ENCODE measurements at regions not wholly inside any gene's neighbourhood (a gene's known extent, or its start where the extent isn't known, plus 50 kb on each side); places are given as distances from the start of the nearest gene placed in this dataset.

GRCh38 chr7:32253299-32253698 lies 183.1 kb upstream of the PDE1C start:
- no peaks in the 10 kb centered on the region for H3K9me3 ChIP-seq
- H3K4me1 ChIP-seq, result no peaks in the 10 kb centered on the region
- no peaks in the 10 kb centered on the region for H3K36me3 ChIP-seq
- H3K4me3 ChIP-seq, result no peak overlapping the region
- peaks cover 2% of the 10 kb centered on the region for H3K27me3 ChIP-seq
- H3K27ac ChIP-seq, result no peak overlapping the region
- TF ChIP-seq, protein P1, sequence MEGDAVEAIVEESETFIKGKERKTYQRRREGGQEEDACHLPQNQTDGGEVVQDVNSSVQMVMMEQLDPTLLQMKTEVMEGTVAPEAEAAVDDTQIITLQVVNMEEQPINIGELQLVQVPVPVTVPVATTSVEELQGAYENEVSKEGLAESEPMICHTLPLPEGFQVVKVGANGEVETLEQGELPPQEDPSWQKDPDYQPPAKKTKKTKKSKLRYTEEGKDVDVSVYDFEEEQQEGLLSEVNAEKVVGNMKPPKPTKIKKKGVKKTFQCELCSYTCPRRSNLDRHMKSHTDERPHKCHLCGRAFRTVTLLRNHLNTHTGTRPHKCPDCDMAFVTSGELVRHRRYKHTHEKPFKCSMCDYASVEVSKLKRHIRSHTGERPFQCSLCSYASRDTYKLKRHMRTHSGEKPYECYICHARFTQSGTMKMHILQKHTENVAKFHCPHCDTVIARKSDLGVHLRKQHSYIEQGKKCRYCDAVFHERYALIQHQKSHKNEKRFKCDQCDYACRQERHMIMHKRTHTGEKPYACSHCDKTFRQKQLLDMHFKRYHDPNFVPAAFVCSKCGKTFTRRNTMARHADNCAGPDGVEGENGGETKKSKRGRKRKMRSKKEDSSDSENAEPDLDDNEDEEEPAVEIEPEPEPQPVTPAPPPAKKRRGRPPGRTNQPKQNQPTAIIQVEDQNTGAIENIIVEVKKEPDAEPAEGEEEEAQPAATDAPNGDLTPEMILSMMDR (IDR thresholded peaks at IDR 0.05), result no peak
- WGBS, result 88% methylated on average over 3 of the region's 3 CpGs
- DNase-seq (ENCODE audit: low spot score in 2 of 2), result no peak

DNA sequence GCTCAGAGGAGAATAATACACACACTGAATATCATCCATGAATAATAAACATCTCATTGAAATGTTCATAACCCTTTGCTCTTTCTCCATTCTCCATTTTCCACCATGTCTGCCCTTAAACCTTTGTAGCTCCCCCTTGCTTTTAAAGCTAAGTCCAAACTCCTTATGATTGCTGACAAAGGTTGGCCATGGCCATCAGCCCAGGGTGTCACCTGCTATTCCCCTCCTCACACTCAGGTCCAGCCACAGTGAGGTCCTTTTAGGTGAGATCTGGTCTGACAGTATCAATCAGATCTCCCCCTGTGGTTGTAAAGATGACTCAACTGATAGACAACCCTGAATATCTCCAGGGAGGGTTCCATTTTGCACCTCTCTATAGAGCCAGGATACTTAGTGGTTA lies 181.5 kb upstream of the PDE1C start:
- TF ChIP-seq, protein P1 (IDR thresholded peaks at IDR 0.05), result no peak
- TF ChIP-seq EP300 (IDR thresholded peaks at IDR 0.05) (no peak), POLR2AphosphoS5 (IDR thresholded peaks at IDR 0.05) (no peak), POLR2A (IDR thresholded peaks at IDR 0.05) (no peak)
- no peak overlapping the region for H3K27ac ChIP-seq
- H3K27me3 ChIP-seq, result peaks cover 2% of the 10 kb centered on the region
- no peak overlapping the region for H3K4me3 ChIP-seq
- H3K4me1 ChIP-seq, result no peaks in the 10 kb centered on the region
- no peaks in the 10 kb centered on the region for H3K36me3 ChIP-seq
- no peaks in the 10 kb centered on the region for H3K9me3 ChIP-seq
- no peak for DNase-seq (ENCODE audit: low spot score in 2 of 2)

DNA sequence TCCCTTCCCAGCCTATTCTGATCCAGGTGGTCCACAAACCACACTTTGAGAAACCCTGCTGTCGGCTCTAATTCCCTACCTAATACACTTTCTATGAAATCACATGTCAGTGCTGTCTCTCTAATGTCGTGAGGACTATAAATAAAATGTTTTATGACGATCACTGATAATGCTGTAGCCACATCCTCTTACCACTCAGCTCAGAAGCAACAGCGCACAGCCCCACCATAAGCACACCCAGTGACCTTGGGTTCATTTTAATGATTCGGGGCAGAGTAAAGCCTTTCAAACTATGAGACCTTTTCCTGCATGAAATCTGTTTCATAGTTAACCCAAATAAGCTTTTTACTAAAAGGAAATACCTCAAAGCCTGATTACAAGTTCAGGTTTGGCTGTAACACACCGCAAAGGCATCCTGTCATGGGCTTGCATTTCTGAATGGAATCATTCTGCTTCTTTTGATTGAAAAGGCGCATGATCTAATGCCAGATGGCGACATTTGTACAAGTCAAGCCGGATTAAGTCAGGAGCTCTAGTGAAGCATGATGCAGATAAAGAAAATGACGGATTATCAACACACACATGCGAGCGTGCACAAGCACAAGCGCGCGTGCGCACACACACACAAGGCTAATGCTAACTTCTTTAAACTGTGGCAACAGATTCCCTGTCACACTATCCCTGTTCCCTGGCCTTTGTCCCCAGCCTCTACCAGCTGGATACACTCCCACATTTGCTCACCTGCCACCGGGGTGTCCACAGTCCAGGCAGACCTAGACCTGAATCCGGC lies 180.5 kb upstream of the PDE1C start:
- WGBS, result 69% methylated on average over 18 of the region's 18 CpGs
- no peaks in the 10 kb centered on the region for H3K36me3 ChIP-seq
- no peaks in the 10 kb centered on the region for H3K4me1 ChIP-seq
- no peak overlapping the region for H3K4me3 ChIP-seq
- no peak overlapping the region for H3K27ac ChIP-seq
- H3K27me3 ChIP-seq, result peaks cover 2% of the 10 kb centered on the region
- no peak for DNase-seq (ENCODE audit: low spot score in 2 of 2)
- H3K9me3 ChIP-seq, result no peaks in the 10 kb centered on the region
- no peak for TF ChIP-seq EP300 (IDR thresholded peaks at IDR 0.05)
- no peak for TF ChIP-seq POLR2A (IDR thresholded peaks at IDR 0.05)
- no peak for TF ChIP-seq POLR2AphosphoS5 (IDR thresholded peaks at IDR 0.05)
- TF ChIP-seq, protein P1 (IDR thresholded peaks at IDR 0.05), result no peak

- TF ChIP-seq POLR2A (IDR thresholded peaks at IDR 0.05) (no peak), EP300 (IDR thresholded peaks at IDR 0.05) (no peak)
- TF ChIP-seq, protein P1 (IDR thresholded peaks at IDR 0.05), result no peak
- no peaks in the 10 kb centered on the region for H3K36me3 ChIP-seq
- H3K27ac ChIP-seq, result no peak overlapping the region
- no peaks in the 10 kb centered on the region for H3K9me3 ChIP-seq
- 85% methylated on average over 2 of the region's 2 CpGs for WGBS
- H3K4me3 ChIP-seq, result no peak overlapping the region
- DNase-seq (ENCODE audit: low spot score in 2 of 2), result no peak
- H3K4me1 ChIP-seq, result no peaks in the 10 kb centered on the region
- peaks cover 2% of the 10 kb centered on the region for H3K27me3 ChIP-seq
Measured at GRCh38 chr7:32250003-32250402, 179.8 kb upstream of the PDE1C start.

GRCh38 chr7:32248522-32248921 lies 178.3 kb upstream of the PDE1C start:
- peaks cover 2% of the 10 kb centered on the region for H3K27me3 ChIP-seq
- H3K4me1 ChIP-seq, result no peaks in the 10 kb centered on the region
- TF ChIP-seq EP300 (IDR thresholded peaks at IDR 0.05), result no peak
- TF ChIP-seq POLR2AphosphoS5 (IDR thresholded peaks at IDR 0.05), result no peak
- TF ChIP-seq, protein P1 (IDR thresholded peaks at IDR 0.05), result no peak
- TF ChIP-seq POLR2A (IDR thresholded peaks at IDR 0.05), result no peak
- H3K36me3 ChIP-seq, result no peaks in the 10 kb centered on the region
- no peak for DNase-seq (ENCODE audit: low spot score in 2 of 2)
- no peaks in the 10 kb centered on the region for H3K9me3 ChIP-seq
- no peak overlapping the region for H3K4me3 ChIP-seq
- no peak overlapping the region for H3K27ac ChIP-seq
- WGBS, result 34% methylated on average over 2 of the region's 2 CpGs

All from suprapubic skin (tissue), 4 donors.